ENCODE measurements at regions not wholly inside any gene's neighbourhood (a gene's known extent, or its start where the extent isn't known, plus 50 kb on each side); places are given as distances from the start of the nearest gene placed in this dataset.
A peak's percentile ranks its signal among the peaks of the same experiment; 100 is the strongest.

DNA sequence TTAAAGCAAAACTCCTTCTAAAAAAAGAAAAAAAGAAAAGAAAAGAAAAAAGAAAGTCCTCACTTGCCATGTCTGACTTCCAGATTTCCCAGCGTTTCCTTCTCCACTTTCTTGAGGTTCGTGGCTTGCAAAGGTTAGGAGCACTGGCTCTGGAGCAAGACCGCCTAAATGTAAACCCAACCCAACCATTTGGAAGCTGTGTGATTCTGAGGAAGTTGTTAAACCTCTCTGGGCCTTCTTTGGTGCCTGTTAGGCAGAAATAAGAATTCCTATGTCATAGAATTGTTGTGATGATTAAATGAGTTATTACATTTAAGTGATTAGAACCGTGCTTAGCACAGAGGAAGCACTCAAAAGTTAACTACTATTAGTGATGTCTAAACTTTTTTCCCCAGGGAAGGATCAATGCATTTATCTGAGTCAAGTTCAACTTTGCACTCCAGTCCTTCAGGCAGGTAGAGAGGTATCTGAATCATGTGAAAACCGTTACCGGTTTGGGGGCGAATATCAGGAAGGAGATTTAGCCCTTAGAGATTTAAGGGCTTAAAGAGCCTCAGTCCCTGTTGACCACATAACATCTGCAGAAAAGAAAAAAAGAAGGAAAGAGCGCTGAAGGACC, 78.3 kb upstream of the HES1 start:
- no peaks in the 10 kb centered on the region for H3K27me3 ChIP-seq (ENCODE audit: control insufficient read depth in 4 of 4, insufficient read depth in 4 of 4, low read length in 3 of 4)
- no peaks in the 10 kb centered on the region for H3K36me3 ChIP-seq (ENCODE audit: control insufficient read depth in 4 of 4, insufficient read depth in 3 of 4, low read depth in 1 of 4, low read length in 3 of 4)
- H3K27ac ChIP-seq (ENCODE audit: low read depth in 1 of 2, low read length in 2 of 2) = peak overlapping the region; percentile 2 to 48
- DNase-seq (ENCODE audit: low spot score) = no peak
- H3K4me1 ChIP-seq (ENCODE audit: control insufficient read depth in 4 of 4, insufficient read depth in 4 of 4, low read length in 3 of 4) = peaks cover 2 to 29% (median 16%) of the 10 kb centered on the region in 4 donors
- 46% methylated on average over 8 of the region's 8 CpGs for WGBS
- no peaks in the 10 kb centered on the region for H3K9me3 ChIP-seq (ENCODE audit: control insufficient read depth in 4 of 4, low read length in 3 of 4)
- TF ChIP-seq GABPA (IDR thresholded peaks at IDR 0.05 in 1 of 2, conservative IDR thresholded peaks at IDR 0.05 in 1 of 2) (no peak), TAF1 (conservative IDR thresholded peaks at IDR 0.05) (no peak), RAD21 (IDR thresholded peaks at IDR 0.05) (no peak), SP1 (IDR thresholded peaks at IDR 0.05) (peak; percentile 40), HNF4A (conservative IDR thresholded peaks at IDR 0.05) (peak in 1 of 2 donors; percentile 64), NR2F2 (IDR thresholded peaks at IDR 0.05) (no peak), HNF4G (IDR thresholded peaks at IDR 0.05) (peak; percentile 9), FOXA1 (IDR thresholded peaks at IDR 0.05) (no peak)
- TF ChIP-seq, protein P1, sequence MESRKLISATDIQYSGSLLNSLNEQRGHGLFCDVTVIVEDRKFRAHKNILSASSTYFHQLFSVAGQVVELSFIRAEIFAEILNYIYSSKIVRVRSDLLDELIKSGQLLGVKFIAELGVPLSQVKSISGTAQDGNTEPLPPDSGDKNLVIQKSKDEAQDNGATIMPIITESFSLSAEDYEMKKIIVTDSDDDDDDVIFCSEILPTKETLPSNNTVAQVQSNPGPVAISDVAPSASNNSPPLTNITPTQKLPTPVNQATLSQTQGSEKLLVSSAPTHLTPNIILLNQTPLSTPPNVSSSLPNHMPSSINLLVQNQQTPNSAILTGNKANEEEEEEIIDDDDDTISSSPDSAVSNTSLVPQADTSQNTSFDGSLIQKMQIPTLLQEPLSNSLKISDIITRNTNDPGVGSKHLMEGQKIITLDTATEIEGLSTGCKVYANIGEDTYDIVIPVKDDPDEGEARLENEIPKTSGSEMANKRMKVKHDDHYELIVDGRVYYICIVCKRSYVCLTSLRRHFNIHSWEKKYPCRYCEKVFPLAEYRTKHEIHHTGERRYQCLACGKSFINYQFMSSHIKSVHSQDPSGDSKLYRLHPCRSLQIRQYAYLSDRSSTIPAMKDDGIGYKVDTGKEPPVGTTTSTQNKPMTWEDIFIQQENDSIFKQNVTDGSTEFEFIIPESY (IDR thresholded peaks at IDR 0.05) = no peak
- TF ChIP-seq, protein P2, sequence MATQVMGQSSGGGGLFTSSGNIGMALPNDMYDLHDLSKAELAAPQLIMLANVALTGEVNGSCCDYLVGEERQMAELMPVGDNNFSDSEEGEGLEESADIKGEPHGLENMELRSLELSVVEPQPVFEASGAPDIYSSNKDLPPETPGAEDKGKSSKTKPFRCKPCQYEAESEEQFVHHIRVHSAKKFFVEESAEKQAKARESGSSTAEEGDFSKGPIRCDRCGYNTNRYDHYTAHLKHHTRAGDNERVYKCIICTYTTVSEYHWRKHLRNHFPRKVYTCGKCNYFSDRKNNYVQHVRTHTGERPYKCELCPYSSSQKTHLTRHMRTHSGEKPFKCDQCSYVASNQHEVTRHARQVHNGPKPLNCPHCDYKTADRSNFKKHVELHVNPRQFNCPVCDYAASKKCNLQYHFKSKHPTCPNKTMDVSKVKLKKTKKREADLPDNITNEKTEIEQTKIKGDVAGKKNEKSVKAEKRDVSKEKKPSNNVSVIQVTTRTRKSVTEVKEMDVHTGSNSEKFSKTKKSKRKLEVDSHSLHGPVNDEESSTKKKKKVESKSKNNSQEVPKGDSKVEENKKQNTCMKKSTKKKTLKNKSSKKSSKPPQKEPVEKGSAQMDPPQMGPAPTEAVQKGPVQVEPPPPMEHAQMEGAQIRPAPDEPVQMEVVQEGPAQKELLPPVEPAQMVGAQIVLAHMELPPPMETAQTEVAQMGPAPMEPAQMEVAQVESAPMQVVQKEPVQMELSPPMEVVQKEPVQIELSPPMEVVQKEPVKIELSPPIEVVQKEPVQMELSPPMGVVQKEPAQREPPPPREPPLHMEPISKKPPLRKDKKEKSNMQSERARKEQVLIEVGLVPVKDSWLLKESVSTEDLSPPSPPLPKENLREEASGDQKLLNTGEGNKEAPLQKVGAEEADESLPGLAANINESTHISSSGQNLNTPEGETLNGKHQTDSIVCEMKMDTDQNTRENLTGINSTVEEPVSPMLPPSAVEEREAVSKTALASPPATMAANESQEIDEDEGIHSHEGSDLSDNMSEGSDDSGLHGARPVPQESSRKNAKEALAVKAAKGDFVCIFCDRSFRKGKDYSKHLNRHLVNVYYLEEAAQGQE (IDR thresholded peaks at IDR 0.05) = no peak
- no peak overlapping the region for H3K9ac ChIP-seq (ENCODE audit: low read depth in 1 of 2, low read length in 2 of 2)
- H3K4me3 ChIP-seq (ENCODE audit: low read depth in 1 of 3, low read length in 3 of 3) = peak overlapping the region in 1 of 3 donors; percentile 63

DNA sequence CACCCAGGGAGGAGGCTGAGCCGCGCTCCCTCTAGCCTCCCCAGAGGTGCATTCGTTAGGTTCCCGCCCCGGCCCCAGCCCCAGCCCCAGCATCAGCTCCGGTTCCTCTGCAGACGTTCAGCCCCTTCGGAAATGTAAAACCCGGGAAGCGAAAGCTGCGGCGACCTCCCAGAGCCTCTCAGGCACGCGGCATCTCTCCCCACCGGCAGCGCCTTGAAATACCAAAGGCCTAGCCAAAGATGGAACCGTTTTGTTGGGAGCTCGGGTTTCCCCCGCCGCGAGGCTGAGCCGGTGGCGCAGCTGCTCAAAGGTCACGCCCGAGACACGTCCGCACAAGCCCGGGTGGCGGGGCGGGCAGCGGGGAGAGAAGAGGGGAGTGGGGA, 77.8 kb upstream of the HES1 start:
- no peaks in the 10 kb centered on the region for H3K9me3 ChIP-seq (ENCODE audit: control insufficient read depth in 4 of 4, low read length in 3 of 4)
- DNase-seq (ENCODE audit: low spot score) = peak; percentile 54
- peak overlapping the region; percentile 2 to 48 for H3K27ac ChIP-seq (ENCODE audit: low read depth in 1 of 2, low read length in 2 of 2)
- no peak overlapping the region for H3K9ac ChIP-seq (ENCODE audit: low read depth in 1 of 2, low read length in 2 of 2)
- TF ChIP-seq, protein P2 (IDR thresholded peaks at IDR 0.05) = peak; percentile 43
- TF ChIP-seq YY1 (IDR thresholded peaks at IDR 0.05) (peak; percentile 45), TAF1 (conservative IDR thresholded peaks at IDR 0.05) (no peak), NR2F2 (IDR thresholded peaks at IDR 0.05) (peak; percentile 14), RXRA (IDR thresholded peaks at IDR 0.05) (peak in 1 of 2 donors; percentile 18), HNF4A (conservative IDR thresholded peaks at IDR 0.05) (peak in 1 of 2 donors; percentile 40), SP1 (IDR thresholded peaks at IDR 0.05) (peak; percentile 5), EGR1 (IDR thresholded peaks at IDR 0.05; ENCODE audit: low read depth in 2 of 2) (no peak), RAD21 (IDR thresholded peaks at IDR 0.05) (peak in 1 of 2 donors; percentile 32), MAX (IDR thresholded peaks at IDR 0.05) (peak; percentile 31)
- TF ChIP-seq, protein P3, sequence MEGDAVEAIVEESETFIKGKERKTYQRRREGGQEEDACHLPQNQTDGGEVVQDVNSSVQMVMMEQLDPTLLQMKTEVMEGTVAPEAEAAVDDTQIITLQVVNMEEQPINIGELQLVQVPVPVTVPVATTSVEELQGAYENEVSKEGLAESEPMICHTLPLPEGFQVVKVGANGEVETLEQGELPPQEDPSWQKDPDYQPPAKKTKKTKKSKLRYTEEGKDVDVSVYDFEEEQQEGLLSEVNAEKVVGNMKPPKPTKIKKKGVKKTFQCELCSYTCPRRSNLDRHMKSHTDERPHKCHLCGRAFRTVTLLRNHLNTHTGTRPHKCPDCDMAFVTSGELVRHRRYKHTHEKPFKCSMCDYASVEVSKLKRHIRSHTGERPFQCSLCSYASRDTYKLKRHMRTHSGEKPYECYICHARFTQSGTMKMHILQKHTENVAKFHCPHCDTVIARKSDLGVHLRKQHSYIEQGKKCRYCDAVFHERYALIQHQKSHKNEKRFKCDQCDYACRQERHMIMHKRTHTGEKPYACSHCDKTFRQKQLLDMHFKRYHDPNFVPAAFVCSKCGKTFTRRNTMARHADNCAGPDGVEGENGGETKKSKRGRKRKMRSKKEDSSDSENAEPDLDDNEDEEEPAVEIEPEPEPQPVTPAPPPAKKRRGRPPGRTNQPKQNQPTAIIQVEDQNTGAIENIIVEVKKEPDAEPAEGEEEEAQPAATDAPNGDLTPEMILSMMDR (IDR thresholded peaks at IDR 0.05; ENCODE audit: low read depth, low read length, missing input control) = no peak
- no peaks in the 10 kb centered on the region for H3K36me3 ChIP-seq (ENCODE audit: control insufficient read depth in 4 of 4, insufficient read depth in 3 of 4, low read depth in 1 of 4, low read length in 3 of 4)
- peaks cover 2 to 29% (median 16%) of the 10 kb centered on the region in 4 donors for H3K4me1 ChIP-seq (ENCODE audit: control insufficient read depth in 4 of 4, insufficient read depth in 4 of 4, low read length in 3 of 4)
- H3K27me3 ChIP-seq (ENCODE audit: control insufficient read depth in 4 of 4, insufficient read depth in 4 of 4, low read length in 3 of 4) = no peaks in the 10 kb centered on the region
- H3K4me3 ChIP-seq (ENCODE audit: low read depth in 1 of 3, low read length in 3 of 3) = peak overlapping the region; percentile 21 to 63 (median 47)
- 2% methylated on average over 31 of the region's 31 CpGs for WGBS

Measured in liver (tissue), 8 donors.